NCI-H345 treated with DMSO at 0.1 percent for 48 hours (cell line): ENCODE measurements at regions not wholly inside any gene's neighbourhood (a gene's known extent, or its start where the extent isn't known, plus 50 kb on each side); places are given as distances from the start of the nearest gene placed in this dataset.
"Not testable (repeated sequence)": the region's sequence is repeated elsewhere in the genome, so short reads cannot be mapped to it uniquely, and the experiment has no call there.

ENCODE experiments used
- DNase-seq: peaks from one replicate; lab custom pipeline; 2025; ENCODE audit not compliant: unreplicated experiment; lab: John Stamatoyannopoulos, UW

- not testable (repeated sequence) for DNase-seq
Observed at GRCh38 chrX:140074851-140075250, 109.5 kb upstream of the CXorf66 start.

GRCh38 chrX:140071037-140071436, 105.7 kb upstream of the CXorf66 start:
- DNase-seq = no peak

- no peak for DNase-seq
Observed at GRCh38 chrX:140065961-140066662, 100.8 kb upstream of the CXorf66 start.

GRCh38 chrX:140064993-140065392, 99.7 kb upstream of the CXorf66 start:
- no peak for DNase-seq

GRCh38 chrX:140057001-140057411, 91.7 kb upstream of the CXorf66 start:
- DNase-seq = peak; percentile 22

GRCh38 chrX:140053846-140054245, 88.5 kb upstream of the CXorf66 start:
- DNase-seq = no peak

- DNase-seq = no peak
Observed at GRCh38 chrX:140050906-140051305, 85.6 kb upstream of the CXorf66 start.

- DNase-seq = no peak
Observed at GRCh38 chrX:140040386-140040785, 75.1 kb upstream of the CXorf66 start.

GRCh38 chrX:140038842-140039241, 73.5 kb upstream of the CXorf66 start:
- no peak for DNase-seq

GRCh38 chrX:140034916-140035315, 69.6 kb upstream of the CXorf66 start:
- no peak for DNase-seq

- DNase-seq = no peak
Observed at GRCh38 chrX:140022482-140022881, 57.2 kb upstream of the CXorf66 start.

GRCh38 chrX:140019134-140019533, 53.8 kb upstream of the CXorf66 start:
- DNase-seq = not testable (repeated sequence)
